ENCODE measurements at regions not wholly inside any gene's neighbourhood (a gene's known extent, or its start where the extent isn't known, plus 50 kb on each side); places are given as distances from the start of the nearest gene placed in this dataset.

DNA sequence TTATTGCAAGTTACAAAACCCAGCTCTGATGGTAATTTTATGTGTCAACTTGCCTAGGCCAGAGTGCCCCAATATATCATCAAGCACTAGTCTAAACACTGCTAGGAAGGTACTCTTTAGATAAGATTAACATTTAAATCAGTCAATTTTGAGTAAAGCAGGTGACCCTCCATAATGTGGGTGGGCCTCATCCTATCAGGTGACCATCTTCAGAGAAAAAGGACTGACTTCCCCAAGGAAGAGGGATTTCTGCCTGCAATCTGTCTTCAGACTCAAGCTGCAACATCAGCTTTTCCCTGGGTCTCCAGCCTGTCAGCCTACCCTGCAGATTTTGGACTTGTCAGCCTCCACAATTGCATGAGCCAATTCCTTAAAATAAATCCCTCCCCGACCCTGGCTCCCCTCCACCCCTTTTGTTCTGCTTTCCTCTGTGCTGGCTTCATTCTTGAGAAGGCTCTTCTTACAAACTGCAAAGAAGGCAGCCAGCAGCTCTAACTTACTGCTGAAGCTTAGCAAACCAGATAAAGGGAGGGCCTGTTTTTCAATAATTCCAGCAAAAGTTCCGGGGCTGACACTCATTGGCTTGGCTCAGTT, 56.4 kb upstream of the RUNX3 start:
- TF ChIP-seq POLR2A (IDR thresholded peaks at IDR 0.05; ENCODE audit: low read depth) (no peak), POLR2AphosphoS5 (IDR thresholded peaks at IDR 0.05) (no peak), EP300 (IDR thresholded peaks at IDR 0.05) (no peak)
- TF ChIP-seq, protein P1, sequence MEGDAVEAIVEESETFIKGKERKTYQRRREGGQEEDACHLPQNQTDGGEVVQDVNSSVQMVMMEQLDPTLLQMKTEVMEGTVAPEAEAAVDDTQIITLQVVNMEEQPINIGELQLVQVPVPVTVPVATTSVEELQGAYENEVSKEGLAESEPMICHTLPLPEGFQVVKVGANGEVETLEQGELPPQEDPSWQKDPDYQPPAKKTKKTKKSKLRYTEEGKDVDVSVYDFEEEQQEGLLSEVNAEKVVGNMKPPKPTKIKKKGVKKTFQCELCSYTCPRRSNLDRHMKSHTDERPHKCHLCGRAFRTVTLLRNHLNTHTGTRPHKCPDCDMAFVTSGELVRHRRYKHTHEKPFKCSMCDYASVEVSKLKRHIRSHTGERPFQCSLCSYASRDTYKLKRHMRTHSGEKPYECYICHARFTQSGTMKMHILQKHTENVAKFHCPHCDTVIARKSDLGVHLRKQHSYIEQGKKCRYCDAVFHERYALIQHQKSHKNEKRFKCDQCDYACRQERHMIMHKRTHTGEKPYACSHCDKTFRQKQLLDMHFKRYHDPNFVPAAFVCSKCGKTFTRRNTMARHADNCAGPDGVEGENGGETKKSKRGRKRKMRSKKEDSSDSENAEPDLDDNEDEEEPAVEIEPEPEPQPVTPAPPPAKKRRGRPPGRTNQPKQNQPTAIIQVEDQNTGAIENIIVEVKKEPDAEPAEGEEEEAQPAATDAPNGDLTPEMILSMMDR (IDR thresholded peaks at IDR 0.05), result no peak
